ENCODE measurements at regions not wholly inside any gene's neighbourhood (a gene's known extent, or its start where the extent isn't known, plus 50 kb on each side); places are given as distances from the start of the nearest gene placed in this dataset.

GRCh38 chr7:13416071-13416470 lies 573.4 kb downstream of the ETV1 start:
- ATAC-seq (ENCODE audit: low read depth) (no peak), DNase-seq (ENCODE audit: low spot score in 2 of 2) (no peak)
- no peak overlapping the region for H3K27ac Mint-ChIP-seq
- H3K9me3 Mint-ChIP-seq = peaks cover 3% of the 10 kb centered on the region
- H3K4me3 Mint-ChIP-seq = no peak overlapping the region
- H3K27me3 Mint-ChIP-seq = no peaks in the 10 kb centered on the region
- H3K36me3 Mint-ChIP-seq = no peaks in the 10 kb centered on the region
- H3K4me1 Mint-ChIP-seq = no peaks in the 10 kb centered on the region

DNA sequence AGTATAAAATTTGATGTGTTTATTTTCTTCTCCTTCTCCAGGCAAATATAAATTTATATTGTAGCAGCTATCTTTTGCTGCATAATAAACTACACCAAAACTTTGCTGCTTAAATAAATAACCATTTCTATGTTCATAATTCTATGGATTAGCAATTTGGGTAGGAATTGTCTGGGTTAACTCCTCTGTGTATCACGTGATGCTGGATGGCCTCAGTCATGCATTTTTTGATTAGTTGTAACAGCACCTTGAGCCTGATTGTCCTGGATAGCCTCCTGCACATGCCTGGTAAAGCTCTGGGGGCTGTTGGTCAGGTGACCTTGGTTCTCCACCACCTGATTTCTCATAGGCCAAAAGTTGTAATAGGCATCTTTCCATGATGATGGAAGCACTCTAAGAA lies 572.9 kb downstream of the ETV1 start:
- no peaks in the 10 kb centered on the region for H3K27me3 Mint-ChIP-seq
- DNase-seq (ENCODE audit: low spot score in 2 of 2) (no peak), ATAC-seq (ENCODE audit: low read depth) (no peak)
- no peaks in the 10 kb centered on the region for H3K4me1 Mint-ChIP-seq
- no peak overlapping the region for H3K4me3 Mint-ChIP-seq
- H3K9me3 Mint-ChIP-seq = peaks cover 6% of the 10 kb centered on the region
- H3K36me3 Mint-ChIP-seq = no peaks in the 10 kb centered on the region
- no peak overlapping the region for H3K27ac Mint-ChIP-seq

GRCh38 chr7:13420726-13421125 lies 568.7 kb downstream of the ETV1 start:
- ATAC-seq (ENCODE audit: low read depth) = no peak
- H3K4me1 Mint-ChIP-seq = no peaks in the 10 kb centered on the region
- peaks cover 15% of the 10 kb centered on the region for H3K9me3 Mint-ChIP-seq
- no peaks in the 10 kb centered on the region for H3K36me3 Mint-ChIP-seq
- H3K27ac Mint-ChIP-seq = no peak overlapping the region
- H3K4me3 Mint-ChIP-seq = no peak overlapping the region
- H3K27me3 Mint-ChIP-seq = no peaks in the 10 kb centered on the region
- no peak for DNase-seq (ENCODE audit: low spot score in 2 of 2)

DNA sequence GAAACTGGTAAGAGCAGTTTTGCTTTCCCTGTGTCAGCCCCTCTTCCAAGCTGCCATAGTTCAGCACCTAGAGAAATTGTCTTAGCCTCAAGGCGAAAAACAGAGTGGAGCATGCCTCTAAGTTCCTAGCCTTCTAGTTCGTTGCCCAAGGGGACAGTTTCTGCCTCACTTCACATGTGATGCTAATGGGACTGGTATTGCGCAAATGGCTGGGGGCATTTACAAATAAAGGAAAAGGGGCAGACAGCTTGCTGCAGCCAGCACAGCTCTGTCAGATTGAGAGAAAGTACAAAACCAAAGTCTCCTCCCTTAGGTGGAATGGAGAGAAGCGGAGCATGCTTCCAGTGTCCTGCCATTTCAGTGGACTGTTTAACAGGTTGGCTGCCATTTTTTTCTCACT lies 567.7 kb downstream of the ETV1 start:
- Mint-ChIP-seq H3K27me3 (no peaks in the 10 kb centered on the region), H3K36me3 (no peaks in the 10 kb centered on the region), H3K4me3 (no peak overlapping the region), H3K27ac (no peak overlapping the region), H3K4me1 (no peaks in the 10 kb centered on the region), H3K9me3 (peaks cover 15% of the 10 kb centered on the region)
- ATAC-seq (ENCODE audit: low read depth) = no peak
- no peak for DNase-seq (ENCODE audit: low spot score in 2 of 2)

DNA sequence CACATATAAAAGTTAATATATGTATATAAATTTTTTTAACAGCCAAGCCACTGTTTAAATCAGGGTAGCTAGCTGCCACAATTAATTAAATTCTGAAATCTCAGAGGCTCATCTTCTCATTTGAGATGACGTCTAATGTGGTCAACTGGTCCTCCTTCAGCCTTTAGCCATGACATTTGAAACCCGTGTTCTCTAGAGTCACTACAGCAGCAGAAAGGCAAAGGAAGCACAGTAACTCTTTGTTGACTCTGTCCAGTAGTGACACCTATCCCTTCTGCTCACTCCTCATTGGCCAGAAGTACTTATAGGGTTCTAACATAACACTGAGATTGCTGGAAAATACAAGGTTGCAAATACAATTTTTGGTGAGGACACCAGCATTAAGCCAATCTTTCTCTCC lies 555.5 kb downstream of the ETV1 start:
- H3K27me3 Mint-ChIP-seq = no peaks in the 10 kb centered on the region
- no peak overlapping the region for H3K4me3 Mint-ChIP-seq
- H3K9me3 Mint-ChIP-seq = peaks cover 2% of the 10 kb centered on the region

DNA sequence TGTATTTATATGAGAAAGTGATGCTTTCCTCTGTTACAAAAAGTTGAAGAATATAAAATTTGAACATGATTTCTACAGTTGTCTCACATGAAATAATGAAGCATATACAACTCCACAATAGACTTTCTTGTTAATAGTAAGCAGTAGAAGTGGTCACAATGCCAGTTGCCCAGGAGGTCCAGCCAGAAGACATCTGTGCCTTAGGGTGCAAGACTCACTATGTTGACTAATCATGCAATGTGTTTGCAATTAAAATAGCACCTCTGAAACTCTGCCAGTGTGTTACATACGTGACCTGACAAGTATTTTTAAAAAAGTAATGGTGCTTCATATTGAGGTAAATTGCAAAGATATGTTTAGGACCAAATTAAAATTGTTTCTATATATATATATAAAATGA lies 547.2 kb downstream of the ETV1 start:
- DNase-seq (ENCODE audit: low spot score in 2 of 2) (no peak), ATAC-seq (ENCODE audit: low read depth) (no peak)
- H3K4me3 Mint-ChIP-seq = no peak overlapping the region
- H3K27me3 Mint-ChIP-seq = no peaks in the 10 kb centered on the region
- no peaks in the 10 kb centered on the region for H3K4me1 Mint-ChIP-seq
- no peaks in the 10 kb centered on the region for H3K36me3 Mint-ChIP-seq
- no peak overlapping the region for H3K27ac Mint-ChIP-seq
- no peaks in the 10 kb centered on the region for H3K9me3 Mint-ChIP-seq

More for the DNA sequence above, 555.5 kb downstream of the ETV1 start:
- no peaks in the 10 kb centered on the region for H3K4me1 Mint-ChIP-seq
- no peak for ATAC-seq (ENCODE audit: low read depth)
- H3K36me3 Mint-ChIP-seq = no peaks in the 10 kb centered on the region
- no peak for DNase-seq (ENCODE audit: low spot score in 2 of 2)
- H3K27ac Mint-ChIP-seq = no peak overlapping the region

GRCh38 chr7:13447637-13448036 lies 541.8 kb downstream of the ETV1 start:
- H3K4me1 Mint-ChIP-seq = no peaks in the 10 kb centered on the region
- no peak overlapping the region for H3K27ac Mint-ChIP-seq
- no peak overlapping the region for H3K4me3 Mint-ChIP-seq

DNA sequence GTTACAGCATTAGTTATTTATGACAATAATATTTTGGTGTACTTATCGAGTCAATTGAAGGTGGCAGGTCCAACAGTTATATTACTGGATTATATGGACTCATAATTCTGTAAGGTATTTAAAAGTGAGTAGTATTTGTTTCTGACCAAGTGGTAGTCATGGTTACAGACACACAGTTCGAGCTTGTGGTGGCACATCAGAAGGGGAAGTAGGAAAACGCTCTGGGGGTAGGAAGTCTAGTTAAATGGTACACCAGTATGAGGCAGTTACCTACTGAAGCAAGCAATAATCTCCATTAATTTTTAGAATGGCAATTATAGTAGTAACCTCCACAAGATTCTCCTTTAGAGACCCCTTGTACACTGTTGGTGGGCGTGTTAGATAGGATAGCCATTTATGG lies 541.2 kb downstream of the ETV1 start:
- Mint-ChIP-seq H3K27ac (no peak overlapping the region), H3K4me1 (no peaks in the 10 kb centered on the region), H3K27me3 (no peaks in the 10 kb centered on the region), H3K4me3 (no peak overlapping the region), H3K9me3 (no peaks in the 10 kb centered on the region), H3K36me3 (no peaks in the 10 kb centered on the region)
- DNase-seq (ENCODE audit: low spot score in 2 of 2) (no peak), ATAC-seq (ENCODE audit: low read depth) (no peak)

More at GRCh38 chr7:13447637-13448036, 541.8 kb downstream of the ETV1 start:
- H3K27me3 Mint-ChIP-seq = no peaks in the 10 kb centered on the region
- DNase-seq (ENCODE audit: low spot score in 2 of 2) = no peak
- no peak for ATAC-seq (ENCODE audit: low read depth)
- no peaks in the 10 kb centered on the region for H3K36me3 Mint-ChIP-seq
- H3K9me3 Mint-ChIP-seq = no peaks in the 10 kb centered on the region

GRCh38 chr7:13449460-13449859 lies 540.0 kb downstream of the ETV1 start:
- Mint-ChIP-seq H3K4me1 (no peaks in the 10 kb centered on the region), H3K4me3 (no peak overlapping the region), H3K27me3 (no peaks in the 10 kb centered on the region), H3K9me3 (no peaks in the 10 kb centered on the region), H3K27ac (no peak overlapping the region), H3K36me3 (no peaks in the 10 kb centered on the region)
- no peak for ATAC-seq (ENCODE audit: low read depth)
- DNase-seq (ENCODE audit: low spot score in 2 of 2) = no peak

- H3K27ac Mint-ChIP-seq = no peak overlapping the region
- DNase-seq (ENCODE audit: low spot score in 2 of 2) (no peak), ATAC-seq (ENCODE audit: low read depth) (no peak)
- H3K4me1 Mint-ChIP-seq = no peaks in the 10 kb centered on the region
- no peaks in the 10 kb centered on the region for H3K9me3 Mint-ChIP-seq
- no peaks in the 10 kb centered on the region for H3K36me3 Mint-ChIP-seq
- H3K27me3 Mint-ChIP-seq = no peaks in the 10 kb centered on the region
- no peak overlapping the region for H3K4me3 Mint-ChIP-seq
Observed at GRCh38 chr7:13454916-13455592, 534.4 kb downstream of the ETV1 start.

DNA sequence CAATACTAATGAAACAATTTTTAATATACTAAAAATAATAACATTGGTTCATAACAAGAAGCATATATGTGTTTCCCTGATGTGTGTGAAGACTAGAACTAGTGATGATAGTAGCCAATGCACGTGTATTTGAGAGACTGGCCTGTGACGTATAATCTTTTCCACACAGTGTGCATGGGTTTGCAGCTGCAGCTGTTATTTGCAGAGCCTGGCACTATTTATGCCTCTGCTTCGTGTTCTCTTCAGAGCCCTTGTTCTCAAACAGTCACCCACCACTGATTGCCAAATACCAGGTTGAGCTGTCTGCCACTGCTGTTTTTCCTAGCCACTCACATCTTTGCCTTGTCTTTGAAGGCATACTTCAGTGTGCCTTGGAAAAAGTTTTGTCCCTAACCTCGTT lies 531.7 kb downstream of the ETV1 start:
- no peaks in the 10 kb centered on the region for H3K4me1 Mint-ChIP-seq
- H3K36me3 Mint-ChIP-seq = no peaks in the 10 kb centered on the region
- H3K27ac Mint-ChIP-seq = no peak overlapping the region
- DNase-seq (ENCODE audit: low spot score in 2 of 2) = no peak
- no peaks in the 10 kb centered on the region for H3K9me3 Mint-ChIP-seq
- ATAC-seq (ENCODE audit: low read depth) = no peak
- no peaks in the 10 kb centered on the region for H3K27me3 Mint-ChIP-seq
- H3K4me3 Mint-ChIP-seq = no peak overlapping the region

DNA sequence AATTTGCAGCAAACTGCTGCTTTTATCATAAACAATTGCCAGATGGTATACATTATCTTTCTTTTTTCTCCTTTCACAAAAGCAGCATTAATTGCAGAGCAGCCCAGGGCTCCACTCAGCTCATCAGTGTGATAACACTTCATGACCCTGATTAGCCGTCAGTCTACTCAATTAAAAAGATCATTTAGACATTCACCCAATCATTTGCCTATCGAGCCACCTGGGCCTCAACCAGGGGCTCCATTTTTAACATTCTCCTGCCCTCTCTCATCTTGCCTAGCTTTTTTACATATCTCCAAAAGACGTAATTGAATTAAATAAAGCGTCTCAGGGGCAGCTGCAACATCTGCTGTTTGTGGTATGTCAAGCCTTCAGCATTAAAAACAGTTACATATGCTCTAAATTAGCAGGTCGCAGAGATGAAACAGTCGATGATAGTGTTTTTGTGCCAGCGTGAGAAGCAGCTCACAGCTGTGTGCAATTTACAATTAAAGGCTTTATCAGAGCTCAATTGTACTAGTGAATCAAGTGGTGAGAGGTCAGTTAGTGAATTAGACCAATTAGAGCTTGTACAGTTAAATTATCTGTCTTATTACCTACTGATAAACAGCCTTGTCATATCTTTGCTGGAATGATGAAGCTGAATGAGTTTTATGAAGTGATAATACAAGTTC lies 522.5 kb downstream of the ETV1 start:
- Mint-ChIP-seq H3K4me3 (no peak overlapping the region), H3K27ac (no peak overlapping the region), H3K36me3 (no peaks in the 10 kb centered on the region), H3K9me3 (peaks cover 4% of the 10 kb centered on the region), H3K4me1 (no peaks in the 10 kb centered on the region), H3K27me3 (no peaks in the 10 kb centered on the region)
- ATAC-seq (ENCODE audit: low read depth) = no peak
- DNase-seq (ENCODE audit: low spot score in 2 of 2) = no peak

- DNase-seq (ENCODE audit: low spot score in 2 of 2) = no peak
- ATAC-seq (ENCODE audit: low read depth) = no peak
- Mint-ChIP-seq H3K36me3 (no peaks in the 10 kb centered on the region), H3K9me3 (peaks cover 2% of the 10 kb centered on the region), H3K27ac (no peak overlapping the region), H3K4me1 (no peaks in the 10 kb centered on the region), H3K4me3 (no peak overlapping the region), H3K27me3 (no peaks in the 10 kb centered on the region)
Observed at GRCh38 chr7:13476881-13477444, 512.5 kb downstream of the ETV1 start.

GRCh38 chr7:13489386-13489785 lies 500.1 kb downstream of the ETV1 start:
- Mint-ChIP-seq H3K27ac (no peak overlapping the region), H3K9me3 (peaks cover 10% of the 10 kb centered on the region), H3K4me1 (no peaks in the 10 kb centered on the region), H3K27me3 (no peaks in the 10 kb centered on the region), H3K36me3 (no peaks in the 10 kb centered on the region), H3K4me3 (no peak overlapping the region)
- ATAC-seq (ENCODE audit: low read depth) (no peak), DNase-seq (ENCODE audit: low spot score in 2 of 2) (no peak)

- no peaks in the 10 kb centered on the region for H3K36me3 Mint-ChIP-seq
- no peaks in the 10 kb centered on the region for H3K27me3 Mint-ChIP-seq
- H3K4me1 Mint-ChIP-seq = no peaks in the 10 kb centered on the region
- DNase-seq (ENCODE audit: low spot score in 2 of 2) (no peak), ATAC-seq (ENCODE audit: low read depth) (no peak)
- no peak overlapping the region for H3K27ac Mint-ChIP-seq
- no peak overlapping the region for H3K4me3 Mint-ChIP-seq
- H3K9me3 Mint-ChIP-seq = peaks cover 11% of the 10 kb centered on the region
Observed at GRCh38 chr7:13496976-13497375, 492.5 kb downstream of the ETV1 start.

Measured in memory B cell (primary cell).